Mammary epithelial cell (primary cell): ENCODE measurements at regions not wholly inside any gene's neighbourhood (a gene's known extent, or its start where the extent isn't known, plus 50 kb on each side); places are given as distances from the start of the nearest gene placed in this dataset.

Source experiments
- CTCF ChIP-seq, 2 donors: IDR thresholded peaks in 1 of 2; conservative IDR thresholded peaks in 1 of 2; 2 replicates each; pipeline ENCODE4 v1.5.1; 2011 to 2012; ENCODE audit warnings: inconsistent platforms in 2 of 2, low read length in 2 of 2, mild to moderate bottlenecking in 2 of 2, control low read depth in 1 of 2, low read depth in 1 of 2; ENCODE audit not compliant: insufficient read depth in 1 of 2; ENCODE audit errors: extremely low read depth in 1 of 2
- EZH2 ChIP-seq: IDR thresholded peaks from 2 replicates; pipeline ENCODE4 v1.6.1; 2012; ENCODE audit warnings: low read length, inconsistent platforms, borderline replicate concordance

- TF ChIP-seq EZH2 (no peak), CTCF (conservative IDR thresholded peaks at IDR 0.05 in 1 of 2, IDR thresholded peaks at IDR 0.05 in 1 of 2; ENCODE audit: extremely low read depth in 1 of 2, insufficient read depth in 1 of 2, low read depth in 1 of 2, low read length in 2 of 2) (no peak)
Observed at GRCh38 chr4:54818481-54818880, 160.7 kb downstream of the KIT start.
